ENCODE measurements at regions not wholly inside any gene's neighbourhood (a gene's known extent, or its start where the extent isn't known, plus 50 kb on each side); places are given as distances from the start of the nearest gene placed in this dataset.

- POLR2A ChIA-PET (ENCODE audit: unreplicated experiment) = no interaction called here
- BruUV-seq (replicated peaks) = no TSS peak
- no peaks in the 10 kb centered on the region for H3K27me3 ChIP-seq (ENCODE audit: insufficient read depth, low read depth)
- intact Hi-C loops (cut with micrococcal nuclease; ENCODE audit: unreplicated experiment) = no loop called here
- H3K27ac ChIP-seq = no peak overlapping the region
- H3K4me3 ChIP-seq = no peak overlapping the region
- DNase-seq = no peak
- H3K79me2 ChIP-seq (ENCODE audit: low read depth) = no peaks in the 10 kb centered on the region
- H4K20me1 ChIP-seq (ENCODE audit: insufficient read depth) = no peaks in the 10 kb centered on the region
- CTCF ChIA-PET = no interaction called here
- H3K4me2 ChIP-seq = no peak overlapping the region
- no peaks in the 10 kb centered on the region for H3K36me3 ChIP-seq (ENCODE audit: low read depth)
- H3K9me2 ChIP-seq (ENCODE audit: insufficient read depth) = no peaks in the 10 kb centered on the region
- TF ChIP-seq CTCF (conservative IDR thresholded peaks at IDR 0.05) (no peak), EZH2 (IDR thresholded peaks at IDR 0.05; ENCODE audit: low read depth) (no peak)
- H2AFZ ChIP-seq = no peak overlapping the region
- no peaks in the 10 kb centered on the region for H3K4me1 ChIP-seq (replicated peaks; ENCODE audit: insufficient read depth)
- no peaks in the 10 kb centered on the region for H3K9me3 ChIP-seq (ENCODE audit: insufficient read depth, low read depth)
- no peaks in the 10 kb centered on the region for H3F3A ChIP-seq (ENCODE audit: insufficient read depth, low read depth)
These were observed 732.9 kb downstream of the RWDD3 start for GRCh38 chr1:95966866-95967265.

GRCh38 chr1:95974586-95974985, 740.6 kb downstream of the RWDD3 start:
- no peaks in the 10 kb centered on the region for H3K9me2 ChIP-seq (ENCODE audit: insufficient read depth)
- no peaks in the 10 kb centered on the region for H3K9me3 ChIP-seq (ENCODE audit: insufficient read depth, low read depth)
- H3K27me3 ChIP-seq (ENCODE audit: insufficient read depth, low read depth) = no peaks in the 10 kb centered on the region
- no peaks in the 10 kb centered on the region for H3F3A ChIP-seq (ENCODE audit: insufficient read depth, low read depth)
- POLR2A ChIA-PET (ENCODE audit: unreplicated experiment) = no interaction called here
- no peaks in the 10 kb centered on the region for H3K4me1 ChIP-seq (replicated peaks; ENCODE audit: insufficient read depth)
- intact Hi-C loops (cut with micrococcal nuclease; ENCODE audit: unreplicated experiment) = no loop called here
- H3K27ac ChIP-seq = no peak overlapping the region
- CTCF ChIA-PET = no interaction called here
- TF ChIP-seq EZH2 (IDR thresholded peaks at IDR 0.05; ENCODE audit: low read depth) (no peak), CTCF (conservative IDR thresholded peaks at IDR 0.05) (no peak)
- BruUV-seq (replicated peaks) = no TSS peak
- H3K79me2 ChIP-seq (ENCODE audit: low read depth) = no peaks in the 10 kb centered on the region
- no peak overlapping the region for H3K4me2 ChIP-seq
- no peak overlapping the region for H3K4me3 ChIP-seq
- no peak for DNase-seq
- no peak overlapping the region for H2AFZ ChIP-seq
- no peaks in the 10 kb centered on the region for H4K20me1 ChIP-seq (ENCODE audit: insufficient read depth)
- no peaks in the 10 kb centered on the region for H3K36me3 ChIP-seq (ENCODE audit: low read depth)

GRCh38 chr1:95982711-95983110, 738.9 kb upstream of the PTBP2 start:
- TF ChIP-seq EZH2 (IDR thresholded peaks at IDR 0.05; ENCODE audit: low read depth) = no peak
- TF ChIP-seq CTCF (conservative IDR thresholded peaks at IDR 0.05) = no peak
- no peak overlapping the region for H2AFZ ChIP-seq
- DNase-seq = no peak
- ChIA-PET POLR2A (ENCODE audit: unreplicated experiment) (no interaction called here), CTCF (no interaction called here)
- H3K27me3 ChIP-seq (ENCODE audit: insufficient read depth, low read depth) = no peaks in the 10 kb centered on the region
- no peaks in the 10 kb centered on the region for H3F3A ChIP-seq (ENCODE audit: insufficient read depth, low read depth)
- H3K36me3 ChIP-seq (ENCODE audit: low read depth) = no peaks in the 10 kb centered on the region
- H3K4me1 ChIP-seq (replicated peaks; ENCODE audit: insufficient read depth) = no peaks in the 10 kb centered on the region
- H3K4me2 ChIP-seq = no peak overlapping the region
- no peaks in the 10 kb centered on the region for H3K9me3 ChIP-seq (ENCODE audit: insufficient read depth, low read depth)
- H3K9me2 ChIP-seq (ENCODE audit: insufficient read depth) = no peaks in the 10 kb centered on the region; the same call in 1 of the 2 replicates
- intact Hi-C loops (cut with micrococcal nuclease; ENCODE audit: unreplicated experiment) = no loop called here
- BruUV-seq (replicated peaks) = no TSS peak
- H3K27ac ChIP-seq = no peak overlapping the region
- H3K79me2 ChIP-seq (ENCODE audit: low read depth) = no peaks in the 10 kb centered on the region
- no peaks in the 10 kb centered on the region for H4K20me1 ChIP-seq (ENCODE audit: insufficient read depth)
- no peak overlapping the region for H3K4me3 ChIP-seq

Data from PC-9 (cell line).